Mesodermal cell (in vitro differentiated cells): ENCODE measurements at regions not wholly inside any gene's neighbourhood (a gene's known extent, or its start where the extent isn't known, plus 50 kb on each side); places are given as distances from the start of the nearest gene placed in this dataset.

Experiments
- H3K27ac ChIP-seq: 2 replicates; pipeline ENCODE4 v1.7.0; 2013; ENCODE audit warnings: mild to moderate bottlenecking, low read depth, low read length, moderate library complexity; ENCODE audit not compliant: severe bottlenecking
- H3K36me3 ChIP-seq: 2 replicates; pipeline ENCODE4 v1.7.1; 2013; ENCODE audit warnings: mild to moderate bottlenecking, low read length, moderate library complexity; ENCODE audit not compliant: control insufficient read depth, insufficient read depth
- H3K4me1 ChIP-seq: one replicate; pipeline ENCODE4 v1.7.1; 2013; ENCODE audit warnings: mild to moderate bottlenecking, low read length; ENCODE audit not compliant: insufficient read depth, control insufficient read depth, poor library complexity, severe bottlenecking
- H3K4me3 ChIP-seq: 2 replicates; pipeline ENCODE4 v1.7.0; 2013; ENCODE audit warnings: low read length, control low read depth, mild to moderate bottlenecking; ENCODE audit not compliant: insufficient read depth, poor library complexity, severe bottlenecking; ENCODE audit errors: extremely low read depth
- H3K9me3 ChIP-seq: 2 replicates; pipeline ENCODE4 v1.7.1; 2013; ENCODE audit warnings: mild to moderate bottlenecking, low read length, moderate library complexity; ENCODE audit not compliant: control insufficient read depth
- WGBS, 2 experiments: methylation state at CpG; one replicate each; pipeline ENCODE4 v1.1.5; 2013; ENCODE audit warnings: missing lambda C conversion rate in 2 of 2; ENCODE audit not compliant: insufficient coverage in 2 of 2; 5-methylcytosine and 5-hydroxymethylcytosine counted together

DNA sequence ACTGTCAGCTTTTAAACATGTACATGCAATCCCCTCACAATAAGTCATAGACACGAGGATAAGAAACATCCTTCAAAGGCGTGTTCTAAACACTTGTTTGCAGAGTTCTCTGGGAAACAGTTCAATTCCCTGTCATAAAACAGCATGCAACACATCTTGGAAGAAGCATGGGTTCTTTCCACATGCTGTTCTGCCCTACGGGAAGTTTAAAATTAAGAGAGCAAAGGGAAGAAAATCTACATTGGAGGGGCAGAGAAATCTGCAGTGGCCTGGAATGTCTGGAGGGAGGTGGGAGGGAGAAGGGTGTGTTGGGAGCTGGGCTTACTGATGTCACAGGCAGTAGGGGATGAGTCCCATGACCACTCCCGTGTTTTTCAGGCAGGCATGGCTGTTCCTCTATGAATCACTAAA lies 98.3 kb upstream of the SLC2A1 start:
- Histone ChIP-seq H3K4me3 (no peak overlapping the region), H3K27ac (no peak overlapping the region), H3K4me1 (peaks cover 28% of the 10 kb centered on the region), H3K36me3 (no peaks in the 10 kb centered on the region), H3K9me3 (no peaks in the 10 kb centered on the region)
- 76 to 97% methylated on average over 3 of the region's 4 CpGs for WGBS, 2 experiments

DNA sequence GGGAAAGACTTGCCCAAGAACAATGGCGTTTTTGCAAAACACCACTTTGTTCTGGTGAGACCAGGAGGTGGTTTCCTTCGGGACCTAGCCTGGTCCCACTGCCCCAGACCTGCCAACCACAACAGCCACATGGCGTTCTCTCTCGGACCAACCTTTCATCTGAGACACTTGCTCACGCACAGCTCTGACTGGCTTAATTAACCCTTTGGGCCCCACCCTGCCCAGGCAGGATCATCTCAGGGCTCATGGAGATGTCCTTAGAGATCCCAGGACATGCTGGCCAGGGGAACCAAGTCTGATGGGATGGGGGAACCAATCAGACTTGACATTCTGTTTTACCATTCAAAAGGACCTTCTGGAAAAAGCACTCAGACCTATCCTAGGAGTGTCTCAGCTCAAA lies 97.8 kb upstream of the SLC2A1 start:
- WGBS, 2 experiments: 94 to 100% methylated on average over 2 to 4 of the region's 5 CpGs
- Histone ChIP-seq H3K27ac (no peak overlapping the region), H3K4me1 (peaks cover 28% of the 10 kb centered on the region), H3K36me3 (no peaks in the 10 kb centered on the region), H3K9me3 (no peaks in the 10 kb centered on the region), H3K4me3 (no peak overlapping the region)

DNA sequence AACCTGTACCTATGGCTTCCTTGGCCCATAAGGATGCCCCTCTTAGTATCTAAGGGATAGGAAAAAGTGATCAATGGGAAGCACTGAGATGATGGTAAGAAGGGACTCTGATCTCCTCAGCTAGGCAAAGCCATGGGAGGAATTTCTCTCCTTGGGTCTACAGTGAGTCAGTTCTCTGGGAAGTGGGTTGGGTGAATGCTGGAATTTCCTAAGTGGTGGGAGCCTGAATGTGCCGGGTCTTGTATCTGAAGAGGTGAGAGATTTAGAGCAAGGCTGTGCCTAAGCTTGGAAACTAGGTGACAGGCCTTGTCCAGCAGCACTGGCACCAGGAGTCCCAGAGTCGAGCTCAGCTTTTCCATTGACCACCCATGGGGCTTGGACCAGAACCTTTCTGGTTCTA lies 96.3 kb upstream of the SLC2A1 start:
- Histone ChIP-seq H3K9me3 (no peaks in the 10 kb centered on the region), H3K4me3 (no peak overlapping the region), H3K27ac (no peak overlapping the region), H3K36me3 (no peaks in the 10 kb centered on the region), H3K4me1 (peaks cover 30% of the 10 kb centered on the region)
- WGBS, 2 experiments: 50 to 80% methylated on average over 1 of the region's 2 CpGs

DNA sequence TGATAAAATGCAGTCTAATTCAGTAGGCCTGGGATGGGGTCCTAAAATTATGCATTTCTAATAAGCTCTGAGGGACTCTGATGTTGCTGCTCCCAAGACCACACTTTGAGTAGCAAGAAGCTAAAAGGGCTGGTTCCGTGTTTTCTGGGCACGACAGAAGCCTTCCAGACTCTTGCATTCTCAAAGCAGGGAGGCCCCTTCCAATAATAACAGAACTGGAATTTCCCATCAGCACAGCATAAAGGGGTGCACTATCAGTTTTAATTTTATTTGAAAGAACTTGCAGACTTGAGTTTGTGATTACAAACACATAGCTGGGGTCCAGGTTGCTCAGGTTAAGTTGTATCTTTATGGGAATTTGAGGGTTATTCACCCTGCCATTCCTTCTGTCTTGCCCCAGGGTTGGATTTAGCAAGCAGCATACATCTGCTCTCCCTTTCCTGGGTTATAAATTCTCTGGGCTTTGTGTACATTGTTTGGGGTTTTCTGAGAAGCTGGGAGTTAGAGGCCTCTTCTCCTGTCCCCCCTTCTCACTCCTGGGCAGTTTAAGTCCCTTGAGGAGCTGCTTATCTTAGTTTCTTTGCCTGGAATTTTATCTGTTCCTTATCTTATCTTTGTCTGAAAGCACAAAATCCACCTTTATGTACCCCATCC lies 94.2 kb upstream of the SLC2A1 start:
- H3K27ac ChIP-seq: peak overlapping the region; percentile 13
- peaks cover 33% of the 10 kb centered on the region for H3K4me1 ChIP-seq
- 78% methylated on average over 2 of the region's 2 CpGs; no CpG with 5 or more reads in 1 of the 2 experiments for WGBS, 2 experiments
- H3K4me3 ChIP-seq: no peak overlapping the region
- no peaks in the 10 kb centered on the region for H3K36me3 ChIP-seq
- H3K9me3 ChIP-seq: no peaks in the 10 kb centered on the region

DNA sequence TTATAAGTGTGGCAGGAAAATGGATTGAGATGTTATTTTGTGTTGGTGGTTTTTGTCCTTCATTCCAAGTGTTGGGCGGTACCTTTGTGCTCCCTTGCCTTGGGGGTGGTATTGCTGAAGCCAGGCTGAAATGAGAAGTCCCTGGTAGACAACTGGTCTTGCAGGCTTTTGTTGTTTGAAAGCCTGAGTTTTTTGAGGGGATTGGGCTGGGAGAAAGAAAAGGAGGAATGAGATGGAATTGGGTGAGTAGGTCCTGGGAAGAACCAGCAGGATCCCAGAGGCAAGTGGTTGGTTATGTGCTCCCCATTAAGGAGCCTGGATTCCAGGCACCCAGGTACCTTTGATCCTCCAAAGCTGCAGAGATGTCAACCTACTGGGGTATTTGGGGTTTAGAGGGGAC lies 93.7 kb upstream of the SLC2A1 start:
- Histone ChIP-seq H3K36me3 (no peaks in the 10 kb centered on the region), H3K4me3 (no peak overlapping the region), H3K27ac (no peak overlapping the region), H3K4me1 (peaks cover 37% of the 10 kb centered on the region), H3K9me3 (no peaks in the 10 kb centered on the region)
- 100% methylated on average over 1 of the region's 1 CpG for WGBS, 2 experiments

DNA sequence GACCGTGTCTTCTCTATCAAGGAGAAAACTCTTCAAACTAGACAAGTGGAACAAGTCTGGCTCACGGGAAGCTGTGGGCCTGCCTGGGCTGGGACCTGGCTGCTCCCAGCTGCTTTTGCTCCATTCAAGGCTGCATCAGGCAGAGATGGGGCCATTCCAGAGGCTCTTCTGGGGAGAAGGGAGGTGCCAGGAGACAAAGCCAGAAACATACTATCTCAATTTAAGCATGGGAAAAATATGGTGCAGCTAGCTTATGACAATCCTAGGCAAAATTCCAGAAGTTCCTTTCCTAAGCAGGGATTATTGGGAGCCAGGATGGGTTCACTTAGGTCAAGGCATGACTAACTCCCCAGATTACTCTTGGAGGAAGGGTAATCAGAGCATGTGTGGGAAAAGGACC lies 90.8 kb upstream of the SLC2A1 start:
- Histone ChIP-seq H3K4me1 (peaks cover 24% of the 10 kb centered on the region), H3K36me3 (no peaks in the 10 kb centered on the region), H3K4me3 (no peak overlapping the region), H3K9me3 (no peaks in the 10 kb centered on the region), H3K27ac (peak overlapping the region; percentile 81)
- 100% methylated on average over 1 of the region's 2 CpGs for WGBS, 2 experiments

DNA sequence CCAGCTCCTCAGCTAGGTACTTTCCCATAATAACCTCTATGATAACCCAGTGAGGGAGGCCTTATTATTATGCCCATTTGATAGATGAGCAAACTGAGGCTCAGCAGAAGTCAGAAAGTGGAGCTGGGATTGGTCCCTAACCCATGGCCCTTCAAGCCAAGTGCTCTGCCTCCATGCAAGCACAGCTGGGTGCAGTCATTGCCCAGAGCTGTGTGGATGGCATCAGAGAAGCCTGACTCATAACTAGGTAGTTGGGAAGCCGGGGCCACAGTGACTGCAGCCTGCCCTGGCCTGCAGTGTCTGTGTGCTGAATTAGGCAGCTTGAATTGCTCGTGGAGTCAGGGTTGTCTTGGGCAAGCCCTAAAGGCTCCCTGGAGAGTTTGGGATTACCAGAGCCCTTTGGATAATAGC lies 89.9 kb upstream of the SLC2A1 start:
- H3K4me3 ChIP-seq: no peak overlapping the region
- H3K36me3 ChIP-seq: no peaks in the 10 kb centered on the region
- peaks cover 24% of the 10 kb centered on the region for H3K4me1 ChIP-seq
- H3K9me3 ChIP-seq: no peaks in the 10 kb centered on the region
- peak overlapping the region; percentile 81 for H3K27ac ChIP-seq
- 82 to 92% methylated on average over 1 to 2 of the region's 2 CpGs for WGBS, 2 experiments

DNA sequence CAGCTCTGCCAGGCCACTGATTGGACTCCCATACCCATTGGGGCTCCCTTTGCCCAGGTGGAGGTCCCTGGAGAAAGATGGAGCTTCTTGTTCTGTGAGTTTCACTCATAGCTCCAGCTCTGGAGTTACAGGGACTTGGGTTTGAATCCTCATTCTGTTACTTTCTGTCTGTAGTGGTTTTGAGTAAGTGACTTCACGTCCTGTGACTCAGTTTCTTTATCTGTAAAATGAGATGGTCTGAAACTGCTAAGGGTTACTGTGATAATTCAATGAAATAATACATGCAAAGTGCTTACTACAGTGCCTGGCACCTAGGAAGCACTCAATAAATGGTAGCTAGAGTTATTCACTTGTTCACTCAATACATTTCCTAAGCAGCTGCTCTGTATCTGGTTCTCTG lies 88.5 kb upstream of the SLC2A1 start:
- no peak overlapping the region for H3K4me3 ChIP-seq
- peaks cover 18% of the 10 kb centered on the region for H3K4me1 ChIP-seq
- H3K27ac ChIP-seq: no peak overlapping the region
- no peaks in the 10 kb centered on the region for H3K36me3 ChIP-seq
- 100% methylated on average over 1 of the region's 1 CpG; no CpG with 5 or more reads in 1 of the 2 experiments for WGBS, 2 experiments
- H3K9me3 ChIP-seq: no peaks in the 10 kb centered on the region

DNA sequence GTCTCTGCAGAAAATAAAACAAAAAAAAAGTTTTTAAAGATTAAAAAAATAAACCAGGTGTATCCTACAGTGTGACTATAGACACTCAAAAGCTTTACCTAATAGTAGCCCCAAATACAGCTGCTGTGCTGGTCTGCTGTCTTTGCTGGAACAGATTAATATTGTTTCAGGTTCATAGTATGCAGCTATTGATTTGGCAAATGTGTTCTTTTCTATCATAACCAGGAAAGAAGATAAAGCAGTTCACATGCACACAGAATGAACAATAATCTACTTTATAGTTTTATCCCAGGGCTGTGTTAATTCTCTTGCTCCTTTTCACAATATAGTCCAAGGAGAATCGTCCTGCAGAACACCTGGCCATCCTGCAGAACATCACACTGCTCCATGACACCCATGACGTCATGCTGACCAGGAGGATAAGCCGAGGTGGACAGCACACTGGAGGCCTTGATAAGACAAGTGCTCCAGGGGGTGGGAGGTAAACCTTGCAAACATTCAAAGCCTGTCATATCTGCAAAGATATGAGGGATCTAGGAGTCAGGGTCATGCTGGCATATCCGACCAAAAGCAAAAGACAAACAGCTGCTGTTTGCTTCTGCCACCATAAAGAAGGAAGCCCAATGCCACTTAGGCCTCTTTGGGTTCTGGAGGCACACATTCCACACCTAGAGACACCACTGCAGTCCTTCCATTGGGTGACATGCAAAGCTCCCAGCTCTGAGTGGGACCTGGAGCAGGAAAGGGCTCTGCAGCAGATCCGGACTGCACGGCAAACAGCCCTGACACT lies 86.1 kb upstream of the SLC2A1 start:
- Histone ChIP-seq H3K27ac (no peak overlapping the region), H3K9me3 (no peaks in the 10 kb centered on the region), H3K36me3 (no peaks in the 10 kb centered on the region), H3K4me3 (no peak overlapping the region), H3K4me1 (peaks cover 15% of the 10 kb centered on the region)
- WGBS, 2 experiments: 98 to 100% methylated on average over 6 of the region's 6 CpGs

DNA sequence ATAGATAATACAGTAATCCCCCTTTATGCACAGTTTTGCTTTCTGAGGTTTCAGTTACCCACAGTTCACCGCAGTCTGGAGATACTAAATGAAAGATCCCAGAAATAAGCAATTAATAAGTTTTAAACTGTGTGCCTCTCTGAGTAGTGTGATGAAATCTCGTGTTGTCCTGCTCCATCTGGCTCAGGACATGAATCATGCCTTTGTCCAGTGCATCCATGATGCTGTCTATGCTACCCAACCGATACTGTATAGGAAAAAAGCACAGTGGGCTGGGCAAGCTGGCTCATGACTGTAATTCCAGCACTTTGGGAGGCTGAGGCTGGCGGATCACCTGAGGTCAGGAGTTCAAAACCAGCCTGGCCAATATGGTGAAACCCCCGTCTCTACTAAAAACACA lies 85.0 kb upstream of the SLC2A1 start:
- Histone ChIP-seq H3K9me3 (no peaks in the 10 kb centered on the region), H3K36me3 (no peaks in the 10 kb centered on the region), H3K4me3 (no peak overlapping the region), H3K4me1 (peaks cover 5% of the 10 kb centered on the region), H3K27ac (no peak overlapping the region)
- WGBS, 2 experiments: 83 to 94% methylated on average over 4 of the region's 5 CpGs
